Panc1 (cell line): ENCODE measurements at regions not wholly inside any gene's neighbourhood (a gene's known extent, or its start where the extent isn't known, plus 50 kb on each side); places are given as distances from the start of the nearest gene placed in this dataset.

Experiments
- CTCF ChIP-seq: fragments of 450-650 bp; IDR thresholded peaks from 2 replicates; pipeline ENCODE4 v1.5.1; 2017; ENCODE audit warnings: mild to moderate bottlenecking
- REST ChIP-seq, 2 experiments: IDR thresholded peaks; 2 replicates each; pipeline ENCODE4 v1.6.1; 2011 to 2012; ENCODE audit warnings: low read depth in 2 of 2, control low read depth in 1 of 2, low read length in 1 of 2, mild to moderate bottlenecking in 1 of 2, moderate library complexity in 1 of 2; ENCODE audit not compliant: insufficient read depth in 1 of 2

GRCh38 chr5:62042007-62042406 lies 264.0 kb upstream of the KIF2A start:
- no peak for TF ChIP-seq CTCF
- no peak for TF ChIP-seq REST (IDR thresholded peaks at IDR 0.05; ENCODE audit: insufficient read depth in 1 of 2, low read depth in 2 of 2, low read length in 1 of 2)
